Neuronal stem cell (in vitro differentiated cells): ENCODE measurements at regions not wholly inside any gene's neighbourhood (a gene's known extent, or its start where the extent isn't known, plus 50 kb on each side); places are given as distances from the start of the nearest gene placed in this dataset.
A peak's percentile ranks its signal among the peaks of the same experiment; 100 is the strongest.

Experiments used
- DNase-seq: peaks from one replicate; pipeline ENCODE4 v3.0.0-alpha.2; 2013; ENCODE audit warnings: low spot score
- H2AFZ ChIP-seq: one replicate; pipeline ENCODE4 v1.6.1; 2013; ENCODE audit warnings: mild to moderate bottlenecking, low read length, inconsistent platforms
- H2AK5ac ChIP-seq: 2 replicates; pipeline ENCODE4 v1.6.1; 2013; ENCODE audit warnings: low read depth, mild to moderate bottlenecking, inconsistent platforms, low read length, moderate library complexity, mixed read lengths
- H2BK120ac ChIP-seq: 2 replicates; pipeline ENCODE4 v1.6.1; 2013; ENCODE audit warnings: low read depth, mild to moderate bottlenecking, inconsistent platforms, low read length, moderate library complexity, mixed read lengths
- H2BK12ac ChIP-seq: one replicate; pipeline ENCODE4 v1.6.1; 2013; ENCODE audit warnings: low read length, inconsistent platforms
- H2BK15ac ChIP-seq: 2 replicates; pipeline ENCODE4 v1.6.1; 2013; ENCODE audit warnings: mild to moderate bottlenecking, low read length, inconsistent platforms, mixed read lengths
- H2BK5ac ChIP-seq: one replicate; pipeline ENCODE4 v1.6.1; 2013; ENCODE audit warnings: inconsistent platforms, mild to moderate bottlenecking, low read length, moderate library complexity
- H3K14ac ChIP-seq: one replicate; pipeline ENCODE4 v1.6.1; 2013; ENCODE audit warnings: low read length, inconsistent platforms
- H3K18ac ChIP-seq: 2 replicates; pipeline ENCODE4 v1.6.1; 2013; ENCODE audit warnings: low read length, inconsistent platforms
- H3K23ac ChIP-seq: 2 replicates; pipeline ENCODE4 v1.6.1; 2013; ENCODE audit warnings: low read depth, mild to moderate bottlenecking, mixed read lengths, low read length, inconsistent platforms; ENCODE audit not compliant: poor library complexity
- H3K27ac ChIP-seq: replicated peaks from 3 replicates; pipeline ENCODE4 v1.5.1; 2013; ENCODE audit warnings: low read length, inconsistent platforms
- H3K27me3 ChIP-seq, 3 experiments: 2 replicates each; pipeline ENCODE4 v1.6.1; 2013; ENCODE audit warnings: low read length in 3 of 3, mild to moderate bottlenecking in 2 of 3, inconsistent platforms in 1 of 3, low read depth in 1 of 3, mixed read lengths in 1 of 3, moderate library complexity in 1 of 3; ENCODE audit not compliant: control insufficient read depth in 3 of 3, insufficient read depth in 3 of 3
- H3K36me3 ChIP-seq, 2 donors: replicated peaks in 1 of 2; 2 replicates each; pipeline ENCODE4 v1.6.1; 2013; ENCODE audit warnings: low read length in 2 of 2; ENCODE audit not compliant: control insufficient read depth in 2 of 2, insufficient read depth in 2 of 2
- H3K4ac ChIP-seq: 2 replicates; pipeline ENCODE4 v1.6.1; 2013; ENCODE audit warnings: inconsistent platforms, mild to moderate bottlenecking, low read length, moderate library complexity
- H3K4me1 ChIP-seq, 2 donors: 1 replicate in 1 of 2; 2 replicates in 1 of 2; pipeline ENCODE4 v1.6.1; 2013; ENCODE audit warnings: low read length in 2 of 2, low read depth in 1 of 2; ENCODE audit not compliant: control insufficient read depth in 2 of 2, insufficient read depth in 1 of 2
- H3K4me2 ChIP-seq: one replicate; pipeline ENCODE4 v1.6.1; 2013; ENCODE audit warnings: mild to moderate bottlenecking, low read length, inconsistent platforms; ENCODE audit not compliant: insufficient read depth, poor library complexity, severe bottlenecking
- H3K4me3 ChIP-seq, 2 donors: 2 replicates each; pipeline ENCODE4 v1.5.1; 2013; ENCODE audit warnings: low read length in 2 of 2, mild to moderate bottlenecking in 2 of 2, inconsistent platforms in 1 of 2, moderate library complexity in 1 of 2
- H3K79me1 ChIP-seq: one replicate; pipeline ENCODE4 v1.6.1; 2013; ENCODE audit warnings: low read depth, mild to moderate bottlenecking, inconsistent platforms, low read length, moderate library complexity
- H3K9ac ChIP-seq: one replicate; pipeline ENCODE4 v1.6.1; 2013; ENCODE audit warnings: mild to moderate bottlenecking, low read depth, low read length, inconsistent platforms; ENCODE audit not compliant: poor library complexity
- H3K9me3 ChIP-seq, 2 donors: replicated peaks in 1 of 2; 2 replicates each; pipeline versions ENCODE3 to v1.6.1; 2013; ENCODE audit warnings: low read length in 2 of 2, mild to moderate bottlenecking in 2 of 2, inconsistent platforms in 1 of 2, low read depth in 1 of 2, mixed read lengths in 1 of 2, moderate library complexity in 1 of 2; ENCODE audit not compliant: control insufficient read depth in 2 of 2, insufficient read depth in 1 of 2
- H4K8ac ChIP-seq: one replicate; pipeline ENCODE4 v1.6.1; 2013; ENCODE audit warnings: low read depth, mild to moderate bottlenecking, inconsistent platforms, low read length, moderate library complexity
- H4K91ac ChIP-seq: one replicate; pipeline ENCODE4 v1.6.1; 2013; ENCODE audit warnings: low read length, low read depth, mild to moderate bottlenecking, inconsistent platforms; ENCODE audit not compliant: poor library complexity
- WGBS, 2 donors: extraction: QIAGEN DNeasy Blood & Tissue Kit; methylation state at CpG; one replicate each; pipeline ENCODE4 v1.1.7; 2013; ENCODE audit warnings: missing lambda C conversion rate in 2 of 2, mixed read lengths in 1 of 2; ENCODE audit not compliant: insufficient read length in 2 of 2, insufficient replicate concordance in 1 of 2; ENCODE audit errors: extremely low coverage in 2 of 2; 5-methylcytosine and 5-hydroxymethylcytosine counted together

GRCh38 chr9:87824886-87825285 lies 57.8 kb upstream of the SPATA31E1 start:
- Histone ChIP-seq H3K4me3 (no peak overlapping the region), H3K9ac (no peak overlapping the region), H3K4me1 (no peaks in the 10 kb centered on the region), H2AFZ (no peak overlapping the region), H3K36me3 (no peaks in the 10 kb centered on the region), H3K18ac (no peak overlapping the region), H2BK5ac (no peak overlapping the region), H3K79me1 (no peaks in the 10 kb centered on the region), H3K23ac (no peak overlapping the region), H2BK15ac (no peak overlapping the region), H3K4ac (no peak overlapping the region), H2BK12ac (no peak overlapping the region), H3K27ac (no peak overlapping the region), H4K91ac (no peak overlapping the region), H3K9me3 (no peaks in the 10 kb centered on the region), H3K4me2 (no peak overlapping the region), H4K8ac (no peak overlapping the region), H3K14ac (peak overlapping the region; percentile 63), H2BK120ac (no peak overlapping the region), H2AK5ac (no peak overlapping the region), H3K27me3 (peaks cover 0 to under 1% (median 0%) of the 10 kb centered on the region in 3 experiments)
- whole genome bisulfite sequencing, 2 donors = no CpG with 5 or more reads among the region's 24 CpGs
- DNase-seq = no peak

GRCh38 chr9:87826331-87826730 lies 56.3 kb upstream of the SPATA31E1 start:
- Histone ChIP-seq H3K18ac (no peak overlapping the region), H2BK5ac (no peak overlapping the region), H3K14ac (no peak overlapping the region), H4K91ac (no peak overlapping the region), H4K8ac (no peak overlapping the region), H3K9me3 (peaks cover 0 to 2% of the 10 kb centered on the region in 2 donors), H2BK120ac (no peak overlapping the region), H2AFZ (no peak overlapping the region), H3K4ac (no peak overlapping the region), H3K4me1 (peaks cover 0 to 3% of the 10 kb centered on the region in 2 donors), H3K79me1 (no peaks in the 10 kb centered on the region), H3K27ac (no peak overlapping the region), H2BK15ac (no peak overlapping the region), H2AK5ac (no peak overlapping the region), H2BK12ac (no peak overlapping the region), H3K4me2 (no peak overlapping the region), H3K9ac (no peak overlapping the region), H3K4me3 (no peak overlapping the region), H3K36me3 (no peaks in the 10 kb centered on the region), H3K27me3 (peaks cover 0 to 4% (median 0%) of the 10 kb centered on the region in 3 experiments), H3K23ac (no peak overlapping the region)
- DNase-seq = no peak

GRCh38 chr9:87827341-87827740 lies 55.3 kb upstream of the SPATA31E1 start:
- Histone ChIP-seq H2BK15ac (no peak overlapping the region), H3K18ac (no peak overlapping the region), H3K79me1 (no peaks in the 10 kb centered on the region), H3K4me2 (no peak overlapping the region), H4K8ac (no peak overlapping the region), H2BK12ac (no peak overlapping the region), H2AFZ (no peak overlapping the region), H4K91ac (no peak overlapping the region), H3K9ac (no peak overlapping the region), H3K9me3 (peaks cover 0 to 2% of the 10 kb centered on the region in 2 donors), H3K4me1 (peaks cover 0 to 3% of the 10 kb centered on the region in 2 donors), H2AK5ac (no peak overlapping the region), H3K36me3 (no peaks in the 10 kb centered on the region), H3K27me3 (peaks cover 0 to 4% (median 0%) of the 10 kb centered on the region in 3 experiments), H3K27ac (no peak overlapping the region), H3K23ac (no peak overlapping the region), H2BK5ac (no peak overlapping the region), H3K4ac (no peak overlapping the region), H3K14ac (no peak overlapping the region), H3K4me3 (no peak overlapping the region), H2BK120ac (no peak overlapping the region)
- WGBS, 2 donors = no CpG with 5 or more reads among the region's 2 CpGs
- DNase-seq = no peak

- no peak overlapping the region for H2BK15ac ChIP-seq
- no CpG with 5 or more reads among the region's 1 CpG for WGBS, 2 donors
- no peak overlapping the region for H3K9ac ChIP-seq
- no peak overlapping the region for H3K4me3 ChIP-seq
- peaks cover 0 to 4% (median 0%) of the 10 kb centered on the region in 3 experiments for H3K27me3 ChIP-seq
- no peak overlapping the region for H2BK12ac ChIP-seq
- H2BK120ac ChIP-seq = no peak overlapping the region
- no peak overlapping the region for H4K8ac ChIP-seq
- H3K36me3 ChIP-seq = no peaks in the 10 kb centered on the region
- no peak overlapping the region for H2AFZ ChIP-seq
- H3K23ac ChIP-seq = no peak overlapping the region
- no peak overlapping the region for H2BK5ac ChIP-seq
- no peak overlapping the region for H3K4ac ChIP-seq
- H2AK5ac ChIP-seq = no peak overlapping the region
- no peaks in the 10 kb centered on the region for H3K79me1 ChIP-seq
- no peak overlapping the region for H3K27ac ChIP-seq
- H3K4me1 ChIP-seq = peaks cover 0 to 4% of the 10 kb centered on the region in 2 donors
- H3K4me2 ChIP-seq = no peak overlapping the region
- H3K14ac ChIP-seq = no peak overlapping the region
- DNase-seq = no peak
- H3K18ac ChIP-seq = no peak overlapping the region
- no peak overlapping the region for H4K91ac ChIP-seq
- peaks cover 0 to 2% of the 10 kb centered on the region in 2 donors for H3K9me3 ChIP-seq
These were observed 52.9 kb upstream of the SPATA31E1 start for GRCh38 chr9:87829756-87830155.
